NCI-H1417 (cell line): ENCODE measurements at regions not wholly inside any gene's neighbourhood (a gene's known extent, or its start where the extent isn't known, plus 50 kb on each side); places are given as distances from the start of the nearest gene placed in this dataset.
"Not testable (repeated sequence)": the region's sequence is repeated elsewhere in the genome, so short reads cannot be mapped to it uniquely, and the experiment has no call there.

ENCODE experiments used
- DNase-seq, 3 experiments: peaks; one replicate each; lab custom pipeline; 2025; lab: John Stamatoyannopoulos, UW

DNA sequence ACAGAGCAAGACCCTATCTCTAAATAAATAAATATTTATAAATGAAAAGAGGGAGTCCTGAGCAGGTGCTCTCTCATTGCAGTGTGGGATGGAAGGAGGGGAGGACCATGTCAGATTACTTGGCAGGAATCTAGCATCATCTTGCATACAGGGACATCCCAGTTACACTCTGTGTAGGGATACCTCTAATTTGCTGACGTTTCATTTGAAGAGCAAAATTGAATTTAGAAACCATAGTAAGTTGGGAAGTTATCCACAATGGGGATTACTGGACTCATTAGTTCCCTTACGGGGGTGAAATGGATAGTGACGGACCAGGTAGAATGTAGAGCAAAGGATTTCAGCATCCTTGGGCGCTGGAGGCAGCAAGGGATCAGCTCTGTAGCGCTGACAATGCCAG is 52.1 kb downstream of the ARHGEF18 start:
- no peak for DNase-seq

- no peak for DNase-seq
These were observed 53.0 kb downstream of the ARHGEF18 start for GRCh38 chr19:7401694-7402093.

DNA sequence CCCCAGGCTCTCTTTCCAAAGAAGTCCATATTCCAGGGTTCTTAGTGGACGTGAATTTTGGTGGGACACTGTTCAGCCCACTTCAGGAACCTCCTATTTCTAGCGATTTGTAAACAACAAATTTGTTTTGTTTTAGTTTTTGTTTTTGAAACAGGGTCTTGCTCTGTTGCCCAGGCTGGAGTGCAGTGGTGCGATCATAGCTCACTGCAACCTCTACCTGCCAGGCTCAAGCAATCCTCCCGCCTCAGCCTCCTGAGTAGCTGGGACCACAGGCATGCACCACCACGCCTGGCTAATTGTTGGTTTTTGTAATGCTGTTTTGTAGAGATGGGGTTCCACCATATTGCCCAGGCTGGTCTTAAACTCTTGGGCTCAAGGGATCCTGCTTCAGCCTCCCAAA is 56.7 kb downstream of the ARHGEF18 start:
- not testable (repeated sequence) for DNase-seq

DNA sequence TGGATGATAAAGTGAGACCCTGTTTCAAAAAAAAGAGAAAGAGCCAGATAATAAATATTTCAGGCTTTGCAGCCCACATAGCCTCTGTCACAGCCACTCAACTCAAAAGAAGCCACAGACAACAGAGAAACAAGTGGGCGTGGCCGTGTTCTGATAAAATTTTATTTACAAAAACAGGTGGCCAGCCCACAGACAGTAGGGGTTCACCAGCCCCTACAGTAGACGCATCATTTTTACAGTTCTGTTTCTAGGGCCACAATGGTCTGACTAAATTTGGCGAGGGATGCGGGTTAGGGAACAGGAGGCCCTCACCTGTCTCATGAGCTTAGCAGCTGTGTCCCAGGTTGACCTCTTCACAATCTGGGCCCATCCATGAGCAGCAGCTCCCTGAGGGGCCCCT is 59.5 kb downstream of the ARHGEF18 start:
- DNase-seq: no peak

GRCh38 chr19:7410946-7411345 is 62.2 kb downstream of the ARHGEF18 start:
- DNase-seq: no peak

DNA sequence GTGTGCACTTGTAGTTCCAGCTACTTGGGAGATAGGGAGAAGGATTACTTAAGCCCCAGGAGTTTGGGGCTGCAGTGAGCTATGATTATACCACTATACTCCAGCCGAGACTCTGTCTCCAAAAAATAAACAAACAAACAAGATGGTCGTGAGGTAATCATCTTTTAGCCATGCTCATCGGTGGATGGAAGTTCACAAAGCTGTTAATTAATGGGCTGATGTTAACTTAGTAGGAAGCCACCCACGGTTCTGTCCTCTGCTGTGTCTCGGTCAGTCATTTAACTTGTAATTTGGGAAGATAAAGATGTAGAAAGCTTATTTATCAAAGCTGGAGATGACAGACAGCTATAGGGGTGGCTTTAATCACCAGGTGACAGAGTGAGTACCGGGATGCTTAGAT is 64.9 kb downstream of the ARHGEF18 start:
- DNase-seq: no peak

DNA sequence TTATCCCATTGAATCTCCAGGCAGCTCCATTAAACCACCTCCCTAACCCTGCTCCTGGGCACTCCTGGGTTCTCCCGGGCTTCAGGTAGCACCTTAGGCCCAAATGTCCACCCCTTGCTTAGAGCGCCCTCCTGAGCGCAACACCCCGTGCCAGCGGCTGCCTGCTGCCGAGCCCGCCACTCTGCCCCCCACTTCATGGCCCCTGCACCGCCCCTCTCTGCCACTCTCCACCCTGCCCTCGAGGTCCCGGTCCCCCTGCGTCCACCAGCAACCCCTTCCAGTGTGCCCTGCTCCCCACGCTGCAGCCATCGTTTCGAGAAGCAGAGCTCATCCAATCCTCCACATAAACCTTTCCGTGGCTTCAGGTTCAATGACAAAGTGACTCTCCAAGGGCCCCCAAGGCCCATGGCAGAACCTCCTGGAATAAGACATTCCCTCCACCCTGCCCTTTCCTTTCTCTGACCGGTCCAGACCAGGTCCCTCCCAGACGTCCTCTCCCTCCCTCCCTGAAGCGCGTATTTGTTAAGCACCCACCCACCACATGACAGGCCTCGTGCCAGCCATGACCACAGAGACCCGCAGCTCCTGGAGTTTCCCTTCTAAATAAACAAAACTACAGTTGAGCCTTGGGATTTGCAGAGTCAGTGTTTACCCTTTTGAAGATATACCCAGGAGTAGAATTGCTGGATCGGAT is 66.6 kb downstream of the ARHGEF18 start:
- no peak for DNase-seq

DNA sequence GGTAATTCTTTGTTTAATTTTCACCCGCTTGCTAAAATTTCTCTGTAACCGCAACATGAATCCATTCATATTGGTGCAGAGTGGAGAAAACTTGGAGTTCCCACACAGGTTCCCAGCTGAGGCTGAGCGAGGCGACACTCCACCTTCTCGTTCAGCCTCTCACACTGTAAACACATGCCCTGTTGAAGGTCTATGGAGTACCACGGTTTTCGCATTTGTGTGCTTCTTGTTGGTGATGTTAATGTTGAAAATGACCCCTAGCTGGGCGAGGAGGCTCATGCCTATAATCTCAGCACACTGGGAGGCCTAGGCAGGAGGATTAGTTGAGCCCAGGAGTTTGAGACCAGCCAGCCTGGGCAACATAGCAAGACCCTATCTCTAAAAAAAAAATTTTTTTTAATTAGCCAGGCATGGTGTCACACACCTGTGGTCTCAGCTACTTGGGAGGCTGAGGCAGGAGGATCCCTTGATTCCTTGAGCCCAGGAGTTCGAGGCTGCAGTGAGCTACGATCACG is 67.2 kb downstream of the ARHGEF18 start:
- peak in 1 of 3 experiments; percentile 30 for DNase-seq

DNA sequence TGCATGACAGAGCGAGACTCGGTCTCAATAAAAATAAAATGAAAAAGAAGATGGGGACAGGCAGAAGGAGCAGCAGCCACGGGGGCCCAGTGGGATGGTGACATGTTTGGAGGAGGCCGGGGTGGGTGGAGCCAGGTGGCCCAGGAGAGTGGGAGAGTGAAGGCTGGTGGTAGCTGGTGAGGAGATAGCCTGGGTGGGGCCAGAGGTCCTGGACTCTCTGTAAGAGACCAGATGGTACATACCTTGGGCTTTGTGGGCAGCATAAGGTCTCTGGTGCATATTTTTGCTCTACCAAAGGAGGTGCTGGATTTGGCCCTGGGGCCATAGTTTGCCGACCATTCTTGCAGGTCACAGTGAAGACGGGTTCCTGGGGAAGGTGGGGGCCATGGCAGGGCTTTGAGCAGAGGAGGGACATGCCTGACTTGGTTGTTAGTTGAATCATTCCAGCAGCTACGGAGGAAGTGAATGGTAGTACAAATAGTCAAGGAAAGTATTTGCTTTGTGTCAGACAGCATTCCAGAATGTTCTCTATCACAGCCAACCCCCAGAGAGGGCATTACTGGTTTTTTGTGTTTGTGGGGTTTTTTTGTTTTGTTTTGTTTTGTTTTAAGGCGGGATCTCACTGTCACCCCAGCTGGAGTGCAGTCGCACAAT is 69.1 kb downstream of the ARHGEF18 start:
- no peak for DNase-seq

DNA sequence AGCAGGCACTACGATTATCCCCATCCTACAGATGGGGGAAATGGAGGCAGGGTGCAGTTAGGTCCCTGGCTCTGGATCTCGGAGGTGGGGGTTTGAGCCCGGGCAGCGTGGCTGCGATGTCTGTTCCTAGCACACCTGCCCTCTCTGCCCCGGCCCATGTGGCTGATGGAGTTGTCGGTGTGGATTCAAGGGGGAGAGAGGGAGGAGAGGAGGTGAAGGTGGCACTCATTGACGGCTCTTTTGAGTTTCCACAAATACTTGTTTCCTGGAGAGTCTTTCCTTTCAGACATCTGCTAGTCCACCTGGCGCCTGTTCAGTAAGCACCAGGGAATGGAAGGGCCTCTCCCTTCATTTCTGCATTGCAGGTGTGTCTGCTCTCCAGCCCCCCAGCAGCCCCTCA is 69.9 kb downstream of the ARHGEF18 start:
- DNase-seq: peak in 1 of 3 experiments; percentile 34

- no peak for DNase-seq
These were observed 69.7 kb downstream of the PEX11G start for GRCh38 chr19:7419153-7419552.

DNA sequence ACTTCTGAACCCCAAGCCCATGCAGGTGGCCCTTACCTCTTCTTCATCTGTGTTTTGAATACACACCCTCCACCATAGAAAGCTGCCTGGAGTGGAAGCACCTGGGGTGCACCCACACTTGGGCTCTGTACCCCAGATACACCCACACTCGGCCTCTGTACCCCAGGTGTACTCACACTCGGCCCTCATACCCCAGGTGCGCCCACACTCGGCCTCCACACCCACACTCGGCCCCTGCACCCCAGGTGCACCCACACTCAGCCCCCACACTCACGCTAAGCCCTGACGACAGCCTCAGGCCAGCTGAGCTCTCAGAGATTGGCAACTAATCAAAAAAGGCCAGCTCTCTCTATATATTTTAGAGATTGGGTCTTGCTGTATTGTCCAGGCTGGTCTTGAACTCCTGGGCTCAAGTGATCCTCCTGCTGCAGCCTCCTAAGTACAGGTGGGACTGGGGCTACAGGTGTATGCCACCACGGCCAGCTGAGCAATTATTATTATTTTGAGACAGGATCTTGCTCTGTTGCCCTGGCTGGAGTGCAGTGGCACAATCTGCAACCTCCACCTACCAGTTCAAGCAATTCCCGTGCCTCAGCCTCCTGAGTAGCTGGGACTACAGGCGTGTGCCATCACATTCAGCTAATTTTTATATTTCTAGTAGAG is 68.9 kb downstream of the PEX11G start:
- no peak for DNase-seq

- DNase-seq: no peak
These were observed 66.7 kb downstream of the PEX11G start for GRCh38 chr19:7421941-7422744.
